H1 (cell line): ENCODE measurements at regions not wholly inside any gene's neighbourhood (a gene's known extent, or its start where the extent isn't known, plus 50 kb on each side); places are given as distances from the start of the nearest gene placed in this dataset.

Experiments
- ATF3 ChIP-seq: IDR thresholded peaks from 2 replicates; pipeline ENCODE4 v1.6.1; 2011; ENCODE audit warnings: low read depth, mild to moderate bottlenecking, low read length; ENCODE audit not compliant: insufficient read depth
- CBX5 ChIP-seq: fragments of 300-800, 300-1000 bp; sonication (generic); IDR thresholded peaks from 2 replicates; pipeline ENCODE4 v1.7.1; 2016; ENCODE audit warnings: antibody characterized with exemption, low read length, low read depth
- CEBPB ChIP-seq: IDR thresholded peaks from 2 replicates; pipeline ENCODE4 v1.6.1; 2012; ENCODE audit warnings: low read depth, low read length
- MAFK ChIP-seq: IDR thresholded peaks from 2 replicates; pipeline ENCODE4 v1.6.1; 2012; ENCODE audit warnings: low read depth, mild to moderate bottlenecking, improper control_type of control experiment, low read length
- POU5F1 ChIP-seq: IDR thresholded peaks from 2 replicates; pipeline ENCODE4 v1.6.1; 2011; ENCODE audit warnings: low read depth, mild to moderate bottlenecking, low read length, moderate library complexity
- RBBP5 ChIP-seq: IDR thresholded peaks from 2 replicates; pipeline ENCODE4 v1.7.1; 2012; ENCODE audit warnings: low read depth, mild to moderate bottlenecking, inconsistent platforms, low read length, moderate library complexity, borderline replicate concordance
- RXRA ChIP-seq: IDR thresholded peaks from 2 replicates; pipeline ENCODE4 v1.6.1; 2011; ENCODE audit warnings: low read depth, mild to moderate bottlenecking, low read length, moderate library complexity; ENCODE audit not compliant: insufficient read depth
- SUZ12 ChIP-seq: fragments of 200-600 bp; sonication (generic); IDR thresholded peaks from 2 replicates; pipeline ENCODE4 v1.6.1; 2012; ENCODE audit warnings: mild to moderate bottlenecking, inconsistent platforms, low read length, moderate library complexity, mixed read lengths
- TAF1 ChIP-seq: IDR thresholded peaks from 2 replicates; pipeline ENCODE4 v1.6.1; 2011; ENCODE audit warnings: mild to moderate bottlenecking, low read depth, low read length
- TCF12 ChIP-seq: IDR thresholded peaks from 2 replicates; pipeline ENCODE4 v1.6.1; 2011; ENCODE audit warnings: low read depth, mild to moderate bottlenecking, low read length
- TEAD4 ChIP-seq: IDR thresholded peaks from 2 replicates; pipeline ENCODE4 v1.6.1; 2012; ENCODE audit warnings: low read depth, low read length, inconsistent platforms, mixed read lengths
- ZNF274 ChIP-seq: IDR thresholded peaks from 2 replicates; pipeline ENCODE4 v1.7.0; 2012; ENCODE audit warnings: low read length, borderline replicate concordance; ENCODE audit errors: extremely low read depth

- TF ChIP-seq TAF1 (no peak), ATF3 (no peak), CEBPB (no peak), RXRA (no peak), CBX5 (no peak), SUZ12 (no peak), ZNF274 (no peak), POU5F1 (peak; percentile 82; the same call in 1 of the 2 replicates), RBBP5 (no peak), TCF12 (no peak), TEAD4 (peak; percentile 59; the same call in 1 of the 2 replicates), MAFK (no peak)
Measured at GRCh38 chr10:64086083-64086767, 565.0 kb downstream of the REEP3 start (continued).
